GM12878 (cell line): ENCODE measurements at regions not wholly inside any gene's neighbourhood (a gene's known extent, or its start where the extent isn't known, plus 50 kb on each side); places are given as distances from the start of the nearest gene placed in this dataset.

Source experiments
- ATAC-seq: fragments of 200-7000 bp; cut with Tn5 transposase; 3 replicates; pipeline ENCODE4 v1.9.1; 2020; ENCODE audit warnings: mild to moderate bottlenecking, moderate library complexity
- BruUV-seq: library from RNA; stranded (reverse); fragments of 400-500 nt; replicated peaks from 2 replicates; lab custom pipeline; 2021; lab: Mats Ljungman, UMichigan
- CTCF ChIA-PET: fragments of 300-600 bp; sonication (Branson Sonifier 250); formaldehyde crosslinking; extraction: SDS; loops from one replicate; lab custom pipeline; 2021; ENCODE audit warnings: inconsistent platforms; lab: Yijun Ruan, JAX
- POLR2A ChIA-PET: fragments of 350-600 bp; formaldehyde crosslinking; extraction: SDS; loops from one replicate; lab custom pipeline; 2021; ENCODE audit warnings: inconsistent platforms; lab: Charles Lee
- RAD21 ChIA-PET: fragments of 300-600 bp; sonication (Branson Sonifier 250); formaldehyde crosslinking; loops from one replicate; lab custom pipeline; 2023; ENCODE audit warnings: antibody characterized with exemption; ENCODE audit not compliant: unreplicated experiment; lab: Charles Lee
- SMC1A ChIA-PET: fragments of 300-600 bp; sonication (Branson Sonifier 250); formaldehyde crosslinking; loops from one replicate; lab custom pipeline; 2023; ENCODE audit not compliant: unreplicated experiment, uncharacterized antibody; lab: Charles Lee
- DNase-seq: peaks from one replicate; pipeline ENCODE4 v3.0.0-alpha.2; 2011; ENCODE audit warnings: low read depth, low spot score
- FAIRE-seq: peaks from 3 replicates; lab custom pipeline; 2011; peaks lifted over from hg19 to GRCh38; lab: Jason Lieb, UNC
- H2AFZ ChIP-seq: 2 replicates; pipeline ENCODE4 v1.6.0; 2011; ENCODE audit warnings: low read depth, low read length, control low read depth; ENCODE audit not compliant: control insufficient read depth
- H3K27ac ChIP-seq: 2 replicates; pipeline ENCODE4 v1.5.1; 2011; ENCODE audit warnings: control low read depth; ENCODE audit not compliant: control insufficient read depth, insufficient read depth
- H3K27me3 ChIP-seq, 2 experiments: replicated peaks in 1 of 2; 2 replicates each; pipeline versions ENCODE4 v1.6.0 to v1.6.1; 2011; ENCODE audit warnings: low read length in 1 of 2; ENCODE audit not compliant: control insufficient read depth in 2 of 2, insufficient read depth in 2 of 2
- H3K36me3 ChIP-seq, 2 experiments: 2 replicates each; pipeline ENCODE4 v1.5.1; 2011; ENCODE audit warnings: low read length in 1 of 2; ENCODE audit not compliant: control insufficient read depth in 2 of 2, insufficient read depth in 2 of 2
- H3K4me1 ChIP-seq: 2 replicates; pipeline ENCODE4 v1.6.1; 2011; ENCODE audit warnings: mild to moderate bottlenecking, low read length, moderate library complexity, mixed read lengths; ENCODE audit not compliant: control insufficient read depth, insufficient read depth
- H3K4me2 ChIP-seq: 2 replicates; pipeline ENCODE4 v1.6.0; 2011; ENCODE audit warnings: control low read depth; ENCODE audit not compliant: control insufficient read depth, insufficient read depth
- H3K4me3 ChIP-seq: fragments of 200-600 bp; sonication (generic); 2 replicates; pipeline ENCODE4 v1.5.1; 2016
- H3K79me2 ChIP-seq: 2 replicates; pipeline ENCODE4 v1.6.0; 2011; ENCODE audit warnings: low read length; ENCODE audit not compliant: control insufficient read depth, insufficient read depth
- H3K9ac ChIP-seq: 2 replicates; pipeline ENCODE4 v1.8.0; 2011; ENCODE audit warnings: low read length, control low read depth, mixed read lengths; ENCODE audit not compliant: control insufficient read depth, insufficient read depth
- H3K9me3 ChIP-seq: replicated peaks from 3 replicates; pipeline ENCODE4 v1.5.1; 2011; ENCODE audit warnings: mild to moderate bottlenecking, low read length; ENCODE audit not compliant: control insufficient read depth, insufficient read depth
- H4K20me1 ChIP-seq: 2 replicates; pipeline ENCODE4 v1.6.0; 2011; ENCODE audit not compliant: control insufficient read depth, insufficient read depth
- BMI1 ChIP-seq: fragments of 450-650 bp; IDR thresholded peaks from 2 replicates; pipeline ENCODE4 v1.6.1; 2016; ENCODE audit warnings: mild to moderate bottlenecking, moderate library complexity, borderline replicate concordance
- CBFB ChIP-seq: IDR thresholded peaks from 2 replicates; pipeline ENCODE4 v1.6.1; 2016; ENCODE audit warnings: antibody characterized with exemption, low read depth
- CUX1 ChIP-seq: IDR thresholded peaks from 2 replicates; pipeline ENCODE4 v1.6.1; 2012; ENCODE audit warnings: improper control_type of control experiment, low read depth, low read length; ENCODE audit not compliant: insufficient replicate concordance
- EP300 ChIP-seq, 2 experiments: fragments of 150-350 bp in 1 of 2; IDR thresholded peaks; 2 replicates each; pipeline ENCODE4 v1.6.1; 2011 to 2012; ENCODE audit warnings: low read depth in 2 of 2, low read length in 2 of 2, borderline replicate concordance in 1 of 2, improper control_type of control experiment in 1 of 2, inconsistent platforms in 1 of 2; ENCODE audit not compliant: control insufficient read depth in 1 of 2
- FOS ChIP-seq: IDR thresholded peaks from 3 replicates; pipeline ENCODE4 v1.6.1; 2011; ENCODE audit warnings: borderline replicate concordance; ENCODE audit not compliant: insufficient read length; ENCODE audit errors: extremely low read depth
- MYB ChIP-seq: fragments of 150-350 bp; IDR thresholded peaks from 2 replicates; pipeline ENCODE4 v1.6.1; 2014; ENCODE audit warnings: mild to moderate bottlenecking, low read depth, low read length, borderline replicate concordance
- POLR2AphosphoS5 ChIP-seq: IDR thresholded peaks from 2 replicates; pipeline ENCODE4 v1.6.1; 2011; ENCODE audit warnings: mild to moderate bottlenecking, low read length, inconsistent platforms
- SMC3 ChIP-seq: IDR thresholded peaks from 2 replicates; pipeline ENCODE4 v1.6.1; 2011; ENCODE audit warnings: low read length, improper control_type of control experiment, borderline replicate concordance
- WGBS: methylation state at CpG from one replicate; pipeline ENCODE4 v1.1.6; 2016; ENCODE audit warnings: low lambda C conversion rate; ENCODE audit not compliant: insufficient replicate concordance, insufficient coverage; ENCODE audit errors: missing lambda C conversion rate; 5-methylcytosine and 5-hydroxymethylcytosine counted together
- in situ Hi-C: fragments of 300-500 bp; cut with MboI; formaldehyde crosslinking; loops from 9 replicates; pipeline ENCODE4 v1.14.3; 2018; ENCODE audit warnings: mixed read lengths
- intact Hi-C: fragments of 100-400 bp; cut with micrococcal nuclease; formaldehyde crosslinking; loops from one replicate; pipeline ENCODE4 v1.14.2; 2022; ENCODE audit not compliant: unreplicated experiment

GRCh38 chr21:30986965-30987364 is 51.3 kb downstream of the KRTAP19-8 start:
- TF ChIP-seq SMC3 (no peak), FOS (no peak), BMI1 (no peak), POLR2AphosphoS5 (no peak), EP300 (IDR thresholded peaks at IDR 0.05; ENCODE audit: borderline replicate concordance in 1 of 2, control insufficient read depth in 1 of 2, low read depth in 2 of 2, low read length in 2 of 2) (no peak), CUX1 (no peak), CBFB (no peak), MYB (no peak)
- TF ChIP-seq, all 136 proteins: peak for 0
- H3K4me2 ChIP-seq: no peak overlapping the region
- FAIRE-seq: no peak
- no TSS peak for BruUV-seq
- ChIA-PET POLR2A (no interaction called here), RAD21 (no interaction called here), SMC1A (no interaction called here), CTCF (no interaction called here)
- intact Hi-C loops (no loop called here), in situ Hi-C loops (no loop called here)
- H3K9me3 ChIP-seq: no peaks in the 10 kb centered on the region
- H3K27me3 ChIP-seq: no peaks in the 10 kb centered on the region
- no peaks in the 10 kb centered on the region for H3K79me2 ChIP-seq
- ATAC-seq: no peak
- no peaks in the 10 kb centered on the region for H3K4me1 ChIP-seq
- no peak overlapping the region for H3K9ac ChIP-seq
- no peak for DNase-seq
- H3K36me3 ChIP-seq: no peaks in the 10 kb centered on the region
- H2AFZ ChIP-seq: no peak overlapping the region
- 21% methylated on average over 2 of the region's 2 CpGs for WGBS
- H3K27ac ChIP-seq: no peak overlapping the region
- H4K20me1 ChIP-seq: no peaks in the 10 kb centered on the region
- no peak overlapping the region for H3K4me3 ChIP-seq
